Liver (tissue), 7 donors: ENCODE measurements at regions not wholly inside any gene's neighbourhood (a gene's known extent, or its start where the extent isn't known, plus 50 kb on each side); places are given as distances from the start of the nearest gene placed in this dataset.

Experiments
- DNase-seq: peaks from one replicate; pipeline ENCODE4 v3.0.0-alpha.2; 2017; ENCODE audit warnings: low spot score
- H3K27ac ChIP-seq, 2 donors: one replicate each; pipeline ENCODE4 v1.7.0; 2013; ENCODE audit warnings: inconsistent platforms in 2 of 2, low read length in 2 of 2, control low read depth in 1 of 2, low read depth in 1 of 2, mild to moderate bottlenecking in 1 of 2
- H3K27me3 ChIP-seq, 4 donors: one replicate each; pipeline versions ENCODE4 v1.6.1 to v1.7.0; 2013; ENCODE audit warnings: low read length in 3 of 4, inconsistent platforms in 1 of 4, mild to moderate bottlenecking in 1 of 4, moderate library complexity in 1 of 4; ENCODE audit not compliant: control insufficient read depth in 4 of 4, insufficient read depth in 4 of 4
- H3K36me3 ChIP-seq, 4 donors: one replicate each; pipeline versions ENCODE4 v1.6.1 to v1.7.0; 2013; ENCODE audit warnings: low read length in 3 of 4, mild to moderate bottlenecking in 3 of 4, low read depth in 1 of 4, moderate library complexity in 1 of 4; ENCODE audit not compliant: control insufficient read depth in 4 of 4, insufficient read depth in 3 of 4
- H3K4me1 ChIP-seq, 4 donors: one replicate each; pipeline versions ENCODE4 v1.6.1 to v1.7.0; 2013; ENCODE audit warnings: low read length in 3 of 4, mild to moderate bottlenecking in 3 of 4, moderate library complexity in 1 of 4; ENCODE audit not compliant: control insufficient read depth in 4 of 4, insufficient read depth in 4 of 4
- H3K4me3 ChIP-seq, 3 donors: one replicate each; pipeline versions ENCODE4 v1.6.1 to v1.7.0; 2013; ENCODE audit warnings: low read length in 3 of 3, control low read depth in 1 of 3, low read depth in 1 of 3, mild to moderate bottlenecking in 1 of 3
- H3K9ac ChIP-seq, 2 donors: one replicate each; pipeline ENCODE4 v1.7.0; 2013; ENCODE audit warnings: low read length in 2 of 2, mild to moderate bottlenecking in 2 of 2, moderate library complexity in 2 of 2, control low read depth in 1 of 2, low read depth in 1 of 2
- H3K9me3 ChIP-seq, 4 donors: one replicate each; pipeline versions ENCODE4 v1.6.1 to v1.7.0; 2013; ENCODE audit warnings: low read length in 3 of 4; ENCODE audit not compliant: control insufficient read depth in 4 of 4
- ATF3 ChIP-seq: IDR thresholded peaks from 2 replicates; pipeline ENCODE4 v1.6.1; 2016; ENCODE audit warnings: antibody characterized with exemption
- EGR1 ChIP-seq, 2 donors: IDR thresholded peaks; 2 replicates each; pipeline ENCODE4 v1.6.1; 2016 to 2018; ENCODE audit warnings: antibody characterized with exemption in 2 of 2, low read depth in 2 of 2
- FOXA1 ChIP-seq: IDR thresholded peaks from 2 replicates; pipeline ENCODE4 v1.6.1; 2016; ENCODE audit warnings: antibody characterized with exemption
- FOXA2 ChIP-seq: IDR thresholded peaks from 2 replicates; pipeline ENCODE4 v1.6.1; 2016; ENCODE audit warnings: antibody characterized with exemption
- GABPA ChIP-seq, 2 donors: IDR thresholded peaks in 1 of 2; conservative IDR thresholded peaks in 1 of 2; 2 replicates each; pipeline ENCODE4 v1.6.1; 2016; ENCODE audit warnings: antibody characterized with exemption in 2 of 2, mild to moderate bottlenecking in 1 of 2, moderate library complexity in 1 of 2
- HNF4A ChIP-seq, 2 donors: conservative IDR thresholded peaks; 2 replicates each; pipeline ENCODE4 v1.6.1; 2016; ENCODE audit warnings: antibody characterized with exemption in 2 of 2, mild to moderate bottlenecking in 2 of 2
- HNF4G ChIP-seq: IDR thresholded peaks from 2 replicates; pipeline ENCODE4 v1.6.1; 2016; ENCODE audit warnings: antibody characterized with exemption
- JUND ChIP-seq, 2 donors: IDR thresholded peaks; 2 replicates each; pipeline ENCODE4 v1.6.1; 2016; ENCODE audit warnings: antibody characterized with exemption in 2 of 2
- MAX ChIP-seq: IDR thresholded peaks from 2 replicates; pipeline ENCODE4 v1.6.1; 2016; ENCODE audit warnings: antibody characterized with exemption
- NR2F2 ChIP-seq: IDR thresholded peaks from 2 replicates; pipeline ENCODE4 v1.6.1; 2016; ENCODE audit warnings: antibody characterized with exemption
- RAD21 ChIP-seq, 2 donors: IDR thresholded peaks; 2 replicates each; pipeline ENCODE4 v1.6.1; 2016; ENCODE audit warnings: antibody characterized with exemption in 2 of 2, mild to moderate bottlenecking in 2 of 2
- REST ChIP-seq: IDR thresholded peaks from 2 replicates; pipeline ENCODE4 v1.6.1; 2016; ENCODE audit warnings: antibody characterized with exemption, mild to moderate bottlenecking
- RXRA ChIP-seq, 2 donors: IDR thresholded peaks; 2 replicates each; pipeline ENCODE4 v1.6.1; 2017 to 2018; ENCODE audit warnings: antibody characterized with exemption in 2 of 2, mild to moderate bottlenecking in 1 of 2
- SP1 ChIP-seq: IDR thresholded peaks from 2 replicates; pipeline ENCODE4 v1.6.1; 2018; ENCODE audit warnings: antibody characterized with exemption, mild to moderate bottlenecking
- TAF1 ChIP-seq: conservative IDR thresholded peaks from 2 replicates; pipeline ENCODE4 v1.6.1; 2016; ENCODE audit warnings: antibody characterized with exemption, mild to moderate bottlenecking
- YY1 ChIP-seq: IDR thresholded peaks from 2 replicates; pipeline ENCODE4 v1.6.1; 2016; ENCODE audit warnings: antibody characterized with exemption, mild to moderate bottlenecking
- ZBTB33 ChIP-seq: IDR thresholded peaks from 2 replicates; pipeline ENCODE4 v1.6.1; 2016; ENCODE audit warnings: antibody characterized with exemption
- WGBS: extraction: QIAGEN DNeasy Blood & Tissue Kit; methylation state at CpG from one replicate; pipeline ENCODE4 v1.1.7; 2013; 5-methylcytosine and 5-hydroxymethylcytosine counted together
- donor health status: healthy.
- donor health status: healthy.
- donor health status: healthy.
- donor health status: healthy.

- TF ChIP-seq JUND (IDR thresholded peaks at IDR 0.05) = no peak
- no peak for TF ChIP-seq TAF1
- TF ChIP-seq EGR1 (IDR thresholded peaks at IDR 0.05; ENCODE audit: low read depth in 2 of 2) = no peak
- TF ChIP-seq REST = no peak
- no peak for TF ChIP-seq HNF4A (conservative IDR thresholded peaks at IDR 0.05)
- no peak for TF ChIP-seq YY1
- TF ChIP-seq ZBTB33 = no peak
- TF ChIP-seq NR2F2 = no peak
- TF ChIP-seq GABPA (IDR thresholded peaks at IDR 0.05 in 1 of 2, conservative IDR thresholded peaks at IDR 0.05 in 1 of 2) = no peak
- no peak for TF ChIP-seq HNF4G
- no peak for TF ChIP-seq RAD21 (IDR thresholded peaks at IDR 0.05)
- TF ChIP-seq MAX = no peak
- TF ChIP-seq SP1 = no peak
- TF ChIP-seq RXRA (IDR thresholded peaks at IDR 0.05) = no peak
- no peak for TF ChIP-seq FOXA2
- TF ChIP-seq FOXA1 = no peak
- no peak for TF ChIP-seq ATF3
- DNase-seq = no peak
- WGBS = 72% methylated on average over 2 of the region's 2 CpGs
- no peaks in the 10 kb centered on the region for H3K36me3 ChIP-seq
- peaks cover 0 to 19% (median 9%) of the 10 kb centered on the region in 4 donors for H3K4me1 ChIP-seq
- H3K9ac ChIP-seq = no peak overlapping the region
- H3K27me3 ChIP-seq = no peaks in the 10 kb centered on the region
- no peak overlapping the region for H3K4me3 ChIP-seq
- H3K27ac ChIP-seq = no peak overlapping the region
- no peaks in the 10 kb centered on the region for H3K9me3 ChIP-seq
Measured at GRCh38 chr2:64232266-64232665, 88.0 kb upstream of the PELI1 start.

- no peaks in the 10 kb centered on the region for H3K9me3 ChIP-seq
- no peaks in the 10 kb centered on the region for H3K36me3 ChIP-seq
- no peak for DNase-seq
- WGBS = 83% methylated on average over 4 of the region's 4 CpGs
- H3K9ac ChIP-seq = no peak overlapping the region
- H3K27ac ChIP-seq = no peak overlapping the region
- no peak overlapping the region for H3K4me3 ChIP-seq
- peaks cover 0 to 9% (median 7%) of the 10 kb centered on the region in 4 donors for H3K4me1 ChIP-seq
- no peaks in the 10 kb centered on the region for H3K27me3 ChIP-seq
- TF ChIP-seq JUND (IDR thresholded peaks at IDR 0.05) (no peak), SP1 (no peak), MAX (no peak), FOXA2 (no peak), ZBTB33 (no peak), HNF4A (conservative IDR thresholded peaks at IDR 0.05) (no peak), TAF1 (no peak), RAD21 (IDR thresholded peaks at IDR 0.05) (no peak), FOXA1 (no peak), REST (no peak), GABPA (IDR thresholded peaks at IDR 0.05 in 1 of 2, conservative IDR thresholded peaks at IDR 0.05 in 1 of 2) (no peak), RXRA (IDR thresholded peaks at IDR 0.05) (no peak), HNF4G (no peak)
Measured at GRCh38 chr2:64233376-64233922, 89.2 kb upstream of the PELI1 start.
